ENCODE measurements at regions not wholly inside any gene's neighbourhood (a gene's known extent, or its start where the extent isn't known, plus 50 kb on each side); places are given as distances from the start of the nearest gene placed in this dataset.

- no TSS peak for BruUV-seq (replicated peaks)
- no peak for DNase-seq
- Mint-ChIP-seq H3K36me3 (ENCODE audit: insufficient read depth, unreplicated experiment) (no peaks in the 10 kb centered on the region), H3K4me1 (ENCODE audit: low read depth, unreplicated experiment) (peaks cover 9% of the 10 kb centered on the region), H3K27me3 (ENCODE audit: unreplicated experiment) (peaks cover 34% of the 10 kb centered on the region), H3K27ac (ENCODE audit: unreplicated experiment) (no peak overlapping the region), H3K4me3 (ENCODE audit: low read depth, unreplicated experiment) (no peak overlapping the region), H3K9me3 (ENCODE audit: low read depth, unreplicated experiment) (no peaks in the 10 kb centered on the region)
- CTCF ChIA-PET: interaction anchor here (0.7 to 1.2 kb wide), 2 partner anchors 103 to 265 kb away, joined by 3 to 4 read pairs; no protein-coding TSS in a partner anchor
- no peak for TF ChIP-seq CTCF (IDR thresholded peaks at IDR 0.05; ENCODE audit: unreplicated experiment)
- intact Hi-C loops (cut with micrococcal nuclease; ENCODE audit: unreplicated experiment): no loop called here
These were observed 54.6 kb upstream of the TNRC6A start for GRCh38 chr16:24674877-24675276.

GRCh38 chr16:24677388-24677787, 52.1 kb upstream of the TNRC6A start:
- Mint-ChIP-seq H3K4me3 (ENCODE audit: low read depth, unreplicated experiment) (no peak overlapping the region), H3K9me3 (ENCODE audit: low read depth, unreplicated experiment) (no peaks in the 10 kb centered on the region), H3K36me3 (ENCODE audit: insufficient read depth, unreplicated experiment) (no peaks in the 10 kb centered on the region), H3K4me1 (ENCODE audit: low read depth, unreplicated experiment) (peaks cover 14% of the 10 kb centered on the region), H3K27ac (ENCODE audit: unreplicated experiment) (no peak overlapping the region), H3K27me3 (ENCODE audit: unreplicated experiment) (peaks cover 14% of the 10 kb centered on the region)
- CTCF ChIA-PET: interaction anchor here (0.7 kb wide), 1 partner anchor 80 kb away, joined by 7 read pairs; no protein-coding TSS in a partner anchor
- TF ChIP-seq CTCF (IDR thresholded peaks at IDR 0.05; ENCODE audit: unreplicated experiment): no peak
- no TSS peak for BruUV-seq (replicated peaks)
- no peak for DNase-seq
- intact Hi-C loops (cut with micrococcal nuclease; ENCODE audit: unreplicated experiment): no loop called here

Data from Calu3 (cell line).